Effector CD8-positive, alpha-beta T cell (primary cell): ENCODE measurements at regions not wholly inside any gene's neighbourhood (a gene's known extent, or its start where the extent isn't known, plus 50 kb on each side); places are given as distances from the start of the nearest gene placed in this dataset.
A peak's percentile ranks its signal among the peaks of the same experiment; 100 is the strongest.
"Not testable (repeated sequence)": the region's sequence is repeated elsewhere in the genome, so short reads cannot be mapped to it uniquely, and the experiment has no call there.

Source experiments
- DNase-seq: peaks from one replicate; lab custom pipeline; 2025; lab: John Stamatoyannopoulos, UW

- DNase-seq, result no peak
These were observed 105.5 kb downstream of the KPNA2 start for GRCh38 chr17:68141050-68141449.

- no peak for DNase-seq
These were observed 105.2 kb upstream of the AMZ2 start for GRCh38 chr17:68142595-68142994.

DNA sequence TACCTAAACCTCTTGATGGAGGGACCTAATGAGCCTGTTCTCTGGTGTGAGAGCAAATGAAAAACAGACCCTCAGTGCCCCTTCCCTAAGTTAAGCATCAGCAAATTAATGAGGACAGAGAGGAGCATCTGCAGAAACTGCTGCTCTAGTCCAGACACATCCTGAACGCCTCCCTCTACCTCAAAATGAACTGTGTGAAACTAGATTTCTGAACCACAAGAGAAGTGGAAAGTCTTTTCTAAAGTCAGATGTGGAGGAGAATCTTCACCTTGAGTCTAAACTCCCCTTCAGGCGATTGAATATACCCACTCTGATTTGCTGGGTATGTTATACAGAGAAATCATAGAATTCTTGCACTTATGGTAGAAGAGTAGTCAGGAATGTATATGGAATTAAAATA is 104.4 kb upstream of the AMZ2 start:
- DNase-seq, result no peak

DNA sequence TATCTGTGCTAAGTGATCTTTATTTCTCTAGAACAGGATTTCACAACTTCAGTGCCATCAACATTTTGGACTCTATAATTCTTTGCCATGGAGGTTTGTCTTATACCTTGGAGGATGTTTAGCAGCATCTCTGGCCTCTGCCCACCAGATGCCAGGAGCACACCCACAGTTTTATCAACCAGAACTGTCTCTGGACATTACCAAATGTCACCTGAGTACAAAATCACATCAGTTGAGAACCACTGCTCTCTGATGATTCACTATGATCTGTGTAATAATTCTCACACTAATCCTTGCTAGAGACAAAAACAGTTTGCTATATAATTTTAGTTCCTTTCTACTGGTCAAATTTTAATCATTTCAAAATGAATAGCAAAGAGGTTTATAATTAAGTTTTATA is 102.8 kb upstream of the AMZ2 start:
- no peak for DNase-seq

DNA sequence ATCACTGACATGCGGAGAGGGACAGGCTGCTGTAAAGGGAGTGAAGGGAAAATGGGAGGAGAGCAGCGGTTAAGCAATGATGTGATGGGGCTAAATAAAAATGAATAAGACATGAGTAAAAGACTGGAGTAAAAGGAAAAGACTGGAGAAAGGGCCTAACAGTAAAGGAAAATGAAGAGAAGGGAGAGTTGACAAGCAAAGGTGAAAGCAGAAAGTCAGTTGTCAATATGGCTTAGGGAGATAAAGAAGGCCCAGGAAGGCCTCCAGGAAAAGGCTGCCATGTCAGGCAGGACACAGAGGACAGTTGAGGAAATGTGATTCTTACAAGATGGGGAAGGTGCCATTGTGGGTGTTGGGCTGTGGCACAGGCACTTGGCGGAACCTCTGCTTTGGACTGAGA is 98.9 kb upstream of the AMZ2 start:
- no peak for DNase-seq

- no peak for DNase-seq
These were observed 95.7 kb upstream of the AMZ2 start for GRCh38 chr17:68152161-68152571.

- no peak for DNase-seq
These were observed 92.2 kb upstream of the AMZ2 start for GRCh38 chr17:68155692-68156091.

DNA sequence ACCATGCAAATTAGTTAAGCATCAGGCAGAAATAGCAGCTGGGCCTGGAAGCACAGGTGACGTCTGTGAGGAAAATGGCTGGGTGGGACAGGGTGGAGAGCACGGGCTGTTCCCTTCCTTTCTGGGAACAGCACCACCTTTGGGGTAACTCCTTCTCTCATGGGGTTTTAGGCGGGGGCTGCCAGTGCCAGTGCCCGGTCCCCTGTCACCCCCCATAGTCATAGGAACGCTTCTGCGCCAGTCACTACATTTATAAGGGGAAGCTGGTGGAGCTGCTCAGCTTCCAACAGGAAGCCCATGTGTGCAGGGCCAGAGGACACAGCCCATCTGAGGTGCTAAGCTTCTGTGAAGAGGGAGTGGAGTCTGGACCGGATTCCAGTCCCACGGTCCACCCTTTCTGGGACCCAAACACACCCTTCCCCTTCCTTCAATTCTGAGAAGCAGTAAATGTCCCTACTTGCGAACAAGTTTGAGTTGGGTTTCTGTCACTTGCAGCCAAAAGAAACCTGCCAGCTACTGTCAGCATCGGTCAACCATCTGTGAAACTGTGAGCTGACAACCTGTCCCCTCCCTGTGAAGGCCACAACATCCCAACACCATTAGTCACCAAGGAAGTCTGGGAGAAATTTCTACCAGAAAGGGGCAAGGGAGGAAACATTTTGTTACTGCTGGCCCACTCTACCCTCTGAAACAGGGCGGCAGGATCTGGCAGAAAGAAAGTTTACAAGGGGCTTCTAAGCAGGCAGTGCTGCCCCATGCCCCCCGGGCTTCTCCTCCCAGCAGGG is 86.0 kb upstream of the AMZ2 start:
- DNase-seq, result no peak

GRCh38 chr17:68168273-68169164 is 79.3 kb upstream of the AMZ2 start:
- DNase-seq, result not testable (repeated sequence)

- not testable (repeated sequence) for DNase-seq
These were observed 78.5 kb upstream of the AMZ2 start for GRCh38 chr17:68169165-68169821.

- no peak for DNase-seq
These were observed 78.0 kb upstream of the AMZ2 start for GRCh38 chr17:68169840-68170239.

- no peak for DNase-seq
These were observed 77.6 kb upstream of the AMZ2 start for GRCh38 chr17:68170246-68170645.

DNA sequence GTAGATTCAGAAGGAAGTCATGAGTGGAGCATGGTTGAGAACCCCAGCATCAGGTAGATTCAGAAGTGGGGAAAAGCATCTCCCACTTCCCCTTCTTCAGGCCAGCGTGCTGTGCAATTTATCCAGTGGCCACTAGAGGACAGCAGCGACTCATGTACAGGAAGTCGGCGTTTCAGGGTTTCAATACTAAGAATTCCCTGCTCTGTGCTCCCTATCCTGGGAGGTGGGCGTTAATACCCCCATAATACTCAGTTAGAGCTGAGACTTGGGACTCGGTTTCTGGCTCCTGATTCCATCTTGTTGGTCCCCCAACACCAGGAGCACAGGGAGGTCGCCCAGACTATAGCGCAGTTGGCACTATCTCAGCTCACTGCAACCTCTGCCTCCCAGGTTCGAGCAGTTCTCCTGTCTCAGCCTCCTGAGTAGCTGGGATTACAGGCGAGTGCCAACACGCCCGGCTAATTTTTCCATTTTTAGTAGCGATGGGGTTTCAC is 75.3 kb upstream of the AMZ2 start:
- peak; percentile 63 for DNase-seq

DNA sequence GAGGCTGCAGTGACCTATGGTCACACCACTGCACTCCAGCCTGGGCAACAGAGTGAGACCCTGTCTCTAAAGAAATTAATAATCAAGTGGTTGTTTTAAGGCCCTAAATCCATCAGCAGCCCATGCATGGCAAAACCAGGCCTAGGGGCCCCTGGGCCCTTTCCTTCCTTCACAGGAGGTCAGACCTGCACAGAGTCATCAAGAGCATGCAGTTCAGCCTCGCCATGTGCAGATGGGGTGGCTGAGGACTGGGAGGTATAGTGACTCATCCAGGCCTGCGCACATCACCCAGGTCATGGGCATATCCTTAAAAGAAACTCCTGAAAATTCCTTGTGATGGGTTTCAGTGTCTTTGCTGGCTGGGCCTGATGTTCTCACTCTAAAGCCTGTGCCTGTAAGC is 72.4 kb upstream of the AMZ2 start:
- DNase-seq, result no peak

- DNase-seq, result no peak
These were observed 71.9 kb upstream of the AMZ2 start for GRCh38 chr17:68175905-68176304.

DNA sequence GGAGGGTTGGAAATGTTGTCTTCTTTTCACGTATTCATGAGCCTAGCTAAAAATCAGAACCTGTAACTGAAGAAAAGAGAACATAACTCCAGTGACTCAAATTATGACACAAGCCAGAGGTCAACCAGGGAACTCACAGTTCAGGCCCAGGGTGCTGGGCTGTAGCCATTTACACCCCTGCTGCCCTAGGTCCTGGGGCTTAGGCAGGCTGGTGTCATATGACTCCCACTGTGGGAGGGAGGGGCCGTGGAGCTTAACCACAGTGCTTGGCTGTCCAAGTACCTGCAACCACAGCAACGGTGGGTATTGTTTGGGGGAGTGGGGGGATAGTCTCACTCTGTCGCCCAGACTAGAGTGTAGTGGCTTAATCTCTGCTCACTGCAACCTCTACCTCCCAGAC is 71.1 kb upstream of the AMZ2 start:
- no peak for DNase-seq

GRCh38 chr17:68178831-68179230 is 69.0 kb upstream of the AMZ2 start:
- no peak for DNase-seq

DNA sequence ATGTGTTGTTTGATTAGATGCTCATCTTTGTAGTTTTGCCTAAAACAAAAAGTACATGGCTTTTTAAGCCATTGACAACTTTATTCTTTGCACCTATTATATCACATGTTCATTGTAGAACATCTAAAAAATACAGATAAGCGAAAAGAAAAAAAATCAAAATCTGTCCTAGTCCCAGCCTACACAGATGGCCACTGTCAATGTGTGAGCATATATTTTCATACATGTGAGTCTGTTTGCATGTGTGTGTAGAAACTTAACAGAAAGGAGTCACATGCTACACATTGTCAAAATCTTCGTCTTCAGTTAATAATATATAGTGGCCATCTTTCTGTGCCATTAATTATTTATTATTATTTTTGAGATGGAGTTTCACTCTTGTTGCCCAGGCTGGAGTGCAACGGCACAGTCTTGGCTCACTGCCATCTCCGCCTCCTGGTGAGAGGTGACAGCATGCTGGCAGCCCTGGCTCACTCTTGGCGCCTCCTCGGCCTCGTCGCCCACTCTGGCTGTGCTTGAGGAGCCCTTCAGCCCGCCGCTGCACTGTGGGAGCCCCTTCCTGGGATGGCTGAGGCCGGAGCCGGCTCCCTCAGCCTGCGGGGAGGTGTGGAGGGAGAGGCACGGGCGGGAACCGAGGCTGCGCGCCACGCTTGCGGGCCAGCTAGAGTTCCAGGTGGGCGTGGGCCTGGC is 68.5 kb upstream of the AMZ2 start:
- no peak for DNase-seq

GRCh38 chr17:68179926-68180285 is 67.9 kb upstream of the AMZ2 start:
- no peak for DNase-seq

- DNase-seq, result no peak
These were observed 65.9 kb upstream of the AMZ2 start for GRCh38 chr17:68182011-68182306.

DNA sequence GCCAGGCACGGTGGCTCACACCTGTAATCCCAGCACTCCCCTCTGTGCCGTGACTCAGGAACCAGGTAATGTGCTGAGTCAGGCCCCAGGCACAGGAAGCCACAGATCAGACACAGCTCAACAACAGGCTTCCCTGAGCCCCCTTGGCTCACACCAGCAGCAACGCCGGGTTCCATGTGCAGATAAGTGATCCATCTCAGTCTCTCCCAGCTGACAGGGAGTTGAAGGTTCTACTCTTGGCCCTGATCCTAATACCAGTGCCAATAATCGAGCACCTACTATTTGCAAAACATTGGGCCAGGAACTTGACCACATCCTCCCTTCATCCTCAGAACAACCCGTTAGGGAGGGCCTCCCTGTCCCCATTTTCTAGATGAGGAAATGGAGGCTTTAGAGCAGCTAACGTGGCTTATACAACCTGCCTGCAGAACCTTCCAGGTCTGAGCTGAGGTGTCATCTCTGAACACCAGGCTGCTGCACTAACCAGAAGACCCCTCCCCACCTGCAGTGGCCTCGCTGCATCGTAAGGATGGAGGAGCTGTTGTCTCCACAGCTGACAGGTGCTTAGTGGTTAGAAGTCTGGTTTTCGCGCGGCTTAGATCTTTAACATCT is 64.8 kb upstream of the AMZ2 start:
- peak; percentile 27 for DNase-seq

DNA sequence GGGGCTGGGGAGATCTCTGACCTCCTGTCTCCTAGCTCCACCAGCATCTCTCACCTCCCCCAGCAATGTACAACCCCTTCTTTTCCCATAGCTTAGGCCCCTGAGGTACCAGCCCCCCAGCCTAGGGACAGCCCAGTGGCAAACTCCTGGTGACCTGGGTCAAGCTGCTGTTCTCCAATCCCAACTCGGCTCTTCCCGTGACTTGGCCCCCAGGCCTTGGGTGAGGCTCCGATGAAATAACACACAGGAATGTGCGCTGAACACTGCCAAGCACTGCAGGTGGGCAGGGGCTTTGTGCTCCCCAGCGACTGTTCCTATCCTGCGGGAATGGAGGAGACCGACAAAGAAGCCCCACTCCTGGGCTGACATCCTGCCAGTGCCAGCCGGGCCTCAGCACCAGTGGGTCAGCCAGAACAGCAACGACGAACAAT is 63.7 kb upstream of the AMZ2 start:
- DNase-seq, result no peak
